ENCODE measurements at regions not wholly inside any gene's neighbourhood (a gene's known extent, or its start where the extent isn't known, plus 50 kb on each side); places are given as distances from the start of the nearest gene placed in this dataset.

GRCh38 chrX:39929379-39930025 is 168.3 kb downstream of the BCOR start:
- TF ChIP-seq CTCF (IDR thresholded peaks at IDR 0.05; ENCODE audit: insufficient read depth, low read length, severe bottlenecking) = no peak
- FAIRE-seq (peak; percentile 7), DNase-seq (ENCODE audit: low read depth) (no peak)
- no peaks in the 10 kb centered on the region for H3K36me3 ChIP-seq (ENCODE audit: control insufficient read depth, insufficient read depth, low read length)
- no peaks in the 10 kb centered on the region for H3K27me3 ChIP-seq (ENCODE audit: control insufficient read depth, insufficient read depth, low read length)
- no peak overlapping the region for H3K4me3 ChIP-seq (ENCODE audit: low read depth, low read length)

- H3K4me3 ChIP-seq (ENCODE audit: low read depth, low read length) = no peak overlapping the region
- DNase-seq (ENCODE audit: low read depth) (no peak), FAIRE-seq (no peak)
- TF ChIP-seq CTCF (IDR thresholded peaks at IDR 0.05; ENCODE audit: insufficient read depth, low read length, severe bottlenecking) = no peak
- no peaks in the 10 kb centered on the region for H3K36me3 ChIP-seq (ENCODE audit: control insufficient read depth, insufficient read depth, low read length)
- no peaks in the 10 kb centered on the region for H3K27me3 ChIP-seq (ENCODE audit: control insufficient read depth, insufficient read depth, low read length)
These were observed 166.8 kb downstream of the BCOR start for GRCh38 chrX:39930786-39931528.

GRCh38 chrX:39931529-39932282 is 166.1 kb downstream of the BCOR start:
- H3K27me3 ChIP-seq (ENCODE audit: control insufficient read depth, insufficient read depth, low read length) = no peaks in the 10 kb centered on the region
- no peak for FAIRE-seq
- TF ChIP-seq CTCF (IDR thresholded peaks at IDR 0.05; ENCODE audit: insufficient read depth, low read length, severe bottlenecking) = no peak
- no peak overlapping the region for H3K4me3 ChIP-seq (ENCODE audit: low read depth, low read length)
- H3K36me3 ChIP-seq (ENCODE audit: control insufficient read depth, insufficient read depth, low read length) = no peaks in the 10 kb centered on the region
- DNase-seq (ENCODE audit: low read depth) = no peak

GRCh38 chrX:39935411-39936064 is 162.2 kb downstream of the BCOR start:
- no peaks in the 10 kb centered on the region for H3K27me3 ChIP-seq (ENCODE audit: control insufficient read depth, insufficient read depth, low read length)
- DNase-seq (ENCODE audit: low read depth) = peak; percentile 16
- no peak for TF ChIP-seq CTCF (IDR thresholded peaks at IDR 0.05; ENCODE audit: insufficient read depth, low read length, severe bottlenecking)
- H3K4me3 ChIP-seq (ENCODE audit: low read depth, low read length) = no peak overlapping the region
- H3K36me3 ChIP-seq (ENCODE audit: control insufficient read depth, insufficient read depth, low read length) = no peaks in the 10 kb centered on the region
- no peak for FAIRE-seq

- DNase-seq (ENCODE audit: low read depth) (no peak), FAIRE-seq (no peak)
- no peaks in the 10 kb centered on the region for H3K36me3 ChIP-seq (ENCODE audit: control insufficient read depth, insufficient read depth, low read length)
- no peak overlapping the region for H3K4me3 ChIP-seq (ENCODE audit: low read depth, low read length)
- no peak for TF ChIP-seq CTCF (IDR thresholded peaks at IDR 0.05; ENCODE audit: insufficient read depth, low read length, severe bottlenecking)
- no peaks in the 10 kb centered on the region for H3K27me3 ChIP-seq (ENCODE audit: control insufficient read depth, insufficient read depth, low read length)
These were observed 160.6 kb downstream of the BCOR start for GRCh38 chrX:39936886-39937770.
